NCI-H187 (cell line): ENCODE measurements at regions not wholly inside any gene's neighbourhood (a gene's known extent, or its start where the extent isn't known, plus 50 kb on each side); places are given as distances from the start of the nearest gene placed in this dataset.
"Not testable (repeated sequence)": the region's sequence is repeated elsewhere in the genome, so short reads cannot be mapped to it uniquely, and the experiment has no call there.

ENCODE experiments used
- DNase-seq, 2 experiments: peaks; one replicate each; lab custom pipeline; 2025; lab: John Stamatoyannopoulos, UW

- DNase-seq = no peak
These were observed 895.2 kb upstream of the CITED2 start for GRCh38 chr6:140269591-140270165.

- no peak for DNase-seq
These were observed 890.0 kb upstream of the CITED2 start for GRCh38 chr6:140264431-140264830.

- DNase-seq = not testable (repeated sequence)
These were observed 883.9 kb upstream of the CITED2 start for GRCh38 chr6:140258302-140258701.

- DNase-seq = no peak
These were observed 881.8 kb upstream of the CITED2 start for GRCh38 chr6:140256248-140256647.

DNA sequence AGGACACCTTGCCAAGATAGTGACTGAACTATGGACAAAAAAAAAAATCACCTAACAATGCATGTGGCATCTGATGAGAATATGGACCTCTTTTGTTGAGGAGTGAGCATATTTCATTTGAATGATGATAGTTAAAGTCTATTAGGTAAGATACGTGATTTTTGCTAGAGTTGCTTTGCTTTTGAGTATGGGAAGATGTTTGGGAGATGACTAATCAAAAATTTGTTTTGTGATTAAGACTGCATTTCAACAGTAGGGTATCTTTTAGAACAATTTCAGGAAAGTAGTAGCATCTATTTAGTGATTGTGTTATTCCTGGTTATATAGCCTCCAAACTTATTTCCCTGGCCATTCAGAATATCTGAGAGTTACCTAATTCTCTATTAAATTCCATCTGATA lies 878.6 kb upstream of the CITED2 start:
- DNase-seq = no peak

DNA sequence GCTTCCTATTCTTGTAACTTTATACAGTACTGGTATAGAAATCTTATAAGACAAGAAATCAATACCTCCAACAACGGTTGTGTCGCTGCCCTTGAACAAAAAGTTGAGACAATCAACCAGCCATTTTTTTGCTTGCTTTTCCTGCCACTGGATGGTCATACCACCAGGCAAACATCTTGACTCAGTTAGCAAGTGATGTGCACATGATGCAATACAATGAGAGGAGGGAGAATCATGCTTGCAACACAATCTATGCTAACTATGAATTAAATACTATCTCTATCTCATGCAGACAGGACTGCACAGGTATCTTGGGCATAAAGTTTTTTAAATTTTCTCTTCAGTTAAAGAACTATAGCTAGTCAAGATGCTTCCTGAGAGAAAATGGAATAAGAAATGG lies 877.7 kb upstream of the CITED2 start:
- DNase-seq = no peak

GRCh38 chr6:140245296-140246040 lies 871.0 kb upstream of the CITED2 start:
- no peak for DNase-seq

GRCh38 chr6:140237251-140237650 lies 862.8 kb upstream of the CITED2 start:
- no peak for DNase-seq

- DNase-seq = no peak
These were observed 862.3 kb upstream of the CITED2 start for GRCh38 chr6:140236732-140237131.

DNA sequence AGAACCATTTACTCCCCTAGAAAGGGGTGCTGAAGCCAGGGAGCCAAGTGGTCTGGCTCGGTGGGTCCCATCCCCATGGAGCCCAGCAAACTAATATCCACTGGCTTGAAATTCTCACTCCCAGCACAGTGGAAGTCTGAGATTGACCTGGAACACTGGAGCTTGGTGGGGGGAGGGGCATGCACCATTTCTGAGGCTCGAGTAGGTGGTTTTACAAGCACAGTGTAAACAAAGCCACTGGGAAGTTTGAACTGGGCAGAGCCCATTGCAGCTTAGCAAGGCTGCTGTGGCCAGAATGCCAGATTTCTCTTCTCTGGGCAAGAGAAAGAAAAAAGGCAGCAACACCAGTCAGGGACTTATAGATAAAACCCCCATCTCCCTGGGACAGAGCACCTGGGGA lies 855.8 kb upstream of the CITED2 start:
- DNase-seq = no peak

DNA sequence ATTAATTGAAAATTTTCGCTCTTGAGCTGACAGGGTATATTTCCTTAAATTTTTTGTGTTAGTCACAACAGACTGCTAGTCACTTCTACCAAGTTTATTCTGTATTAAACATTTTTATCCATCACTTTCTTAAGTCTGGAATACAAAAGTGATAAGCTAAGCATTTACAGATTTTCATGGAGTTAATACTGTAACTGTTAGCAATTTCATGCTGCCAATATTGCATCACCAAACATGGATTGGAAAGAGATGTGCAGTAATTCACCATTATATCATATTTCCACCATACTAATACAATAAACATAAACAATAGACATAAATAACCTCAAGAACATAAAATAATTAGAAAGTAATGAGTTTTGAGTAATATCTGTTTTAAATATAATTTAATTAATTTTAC lies 854.0 kb upstream of the CITED2 start:
- no peak for DNase-seq

DNA sequence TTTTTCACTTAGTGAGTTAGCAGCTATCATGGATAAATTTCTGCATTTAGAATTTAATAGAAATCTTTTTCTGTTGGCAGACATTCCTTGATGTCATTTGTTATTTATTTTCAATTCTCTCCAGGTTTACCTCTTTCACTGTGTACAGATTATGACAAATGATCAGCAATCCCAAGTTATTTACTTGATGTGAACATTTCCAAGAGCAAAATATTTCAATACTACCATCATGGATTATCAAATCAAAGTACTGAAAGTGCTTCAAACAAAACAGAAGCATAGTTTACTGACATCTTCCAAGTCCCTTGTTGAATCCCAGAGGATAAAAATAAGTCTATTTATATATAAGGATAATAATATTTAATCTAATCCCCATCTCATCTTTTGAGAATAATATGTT lies 852.2 kb upstream of the CITED2 start:
- no peak for DNase-seq

DNA sequence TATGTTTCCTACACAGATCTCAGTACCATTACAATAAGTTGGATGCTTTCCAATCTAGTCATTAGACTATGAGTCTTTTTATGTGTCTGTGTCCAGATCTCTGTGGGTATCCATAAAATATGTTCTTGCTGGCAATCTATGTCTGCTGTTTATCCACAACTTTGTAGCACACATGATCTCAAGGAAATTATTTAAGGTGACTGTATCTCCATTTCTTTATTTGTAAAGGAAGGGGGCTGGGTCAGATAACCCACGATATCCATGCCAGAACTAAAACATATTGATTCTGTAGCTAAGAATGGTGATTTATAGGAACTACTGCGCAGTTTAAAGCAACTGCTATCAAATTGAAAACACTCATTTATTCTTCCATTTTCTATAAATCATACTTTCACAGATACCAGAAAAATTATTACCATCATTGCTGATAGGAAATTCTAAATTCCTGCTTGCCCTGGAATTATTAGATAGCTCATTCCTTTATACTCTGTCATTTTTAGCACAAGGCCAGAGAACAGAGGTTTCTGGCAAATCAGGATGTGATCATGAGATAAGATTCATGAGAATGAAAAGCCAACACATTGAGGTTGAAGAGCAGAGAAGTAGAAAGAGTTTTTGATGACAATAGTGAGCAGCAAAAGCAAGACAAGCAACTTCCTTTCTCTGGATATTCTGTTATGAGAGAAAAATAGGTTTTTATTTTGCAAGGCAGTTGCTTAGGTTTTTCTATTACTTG lies 851.4 kb upstream of the CITED2 start:
- no peak for DNase-seq

GRCh38 chr6:140217283-140217682 lies 842.8 kb upstream of the CITED2 start:
- DNase-seq = no peak

DNA sequence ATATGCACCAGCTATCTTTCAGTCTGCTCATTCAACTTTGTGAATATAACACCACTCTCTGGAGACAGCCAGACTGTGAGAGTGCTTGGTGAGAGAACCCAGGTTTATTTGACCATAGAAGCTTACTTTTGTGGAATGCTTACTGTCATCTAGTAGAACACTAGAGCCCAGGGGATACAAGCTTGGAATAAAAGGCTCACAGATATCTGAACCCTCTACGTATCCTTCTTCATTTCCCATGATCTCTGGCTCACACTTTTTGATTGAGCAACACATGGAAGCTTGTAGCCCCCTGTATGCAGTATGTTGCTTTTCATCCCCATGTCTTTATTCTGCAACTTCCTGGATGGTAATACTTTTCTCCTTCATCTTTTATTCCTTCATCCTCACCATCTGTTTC lies 835.3 kb upstream of the CITED2 start:
- DNase-seq = no peak

- DNase-seq = no peak
These were observed 833.8 kb upstream of the CITED2 start for GRCh38 chr6:140208286-140208685.

- no peak for DNase-seq
These were observed 831.5 kb upstream of the CITED2 start for GRCh38 chr6:140205795-140206593.

- DNase-seq = no peak
These were observed 829.7 kb upstream of the CITED2 start for GRCh38 chr6:140204154-140204553.

DNA sequence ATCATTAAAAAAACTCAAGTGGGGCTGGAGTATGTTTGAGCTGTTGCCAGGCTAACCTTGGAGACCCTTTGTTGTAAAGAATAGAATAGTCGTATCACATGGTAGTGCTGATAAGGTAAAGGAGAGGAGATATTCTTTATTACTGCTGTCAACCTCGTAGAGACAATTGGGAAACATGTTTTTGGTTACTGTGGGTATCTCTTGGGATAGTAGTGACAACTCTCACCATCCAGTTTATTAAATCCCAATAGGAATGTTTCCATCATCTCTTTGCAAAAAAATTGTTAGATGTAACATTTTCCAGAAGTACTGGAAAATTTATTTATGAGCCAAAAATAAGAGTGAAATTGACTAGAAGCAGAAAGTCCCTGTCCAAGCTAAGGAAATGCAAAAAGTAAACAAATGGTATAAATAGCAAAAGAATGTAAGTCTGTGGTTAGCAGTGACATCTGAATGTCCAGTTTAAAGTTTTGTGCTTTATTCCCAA lies 829.3 kb upstream of the CITED2 start:
- DNase-seq = no peak

DNA sequence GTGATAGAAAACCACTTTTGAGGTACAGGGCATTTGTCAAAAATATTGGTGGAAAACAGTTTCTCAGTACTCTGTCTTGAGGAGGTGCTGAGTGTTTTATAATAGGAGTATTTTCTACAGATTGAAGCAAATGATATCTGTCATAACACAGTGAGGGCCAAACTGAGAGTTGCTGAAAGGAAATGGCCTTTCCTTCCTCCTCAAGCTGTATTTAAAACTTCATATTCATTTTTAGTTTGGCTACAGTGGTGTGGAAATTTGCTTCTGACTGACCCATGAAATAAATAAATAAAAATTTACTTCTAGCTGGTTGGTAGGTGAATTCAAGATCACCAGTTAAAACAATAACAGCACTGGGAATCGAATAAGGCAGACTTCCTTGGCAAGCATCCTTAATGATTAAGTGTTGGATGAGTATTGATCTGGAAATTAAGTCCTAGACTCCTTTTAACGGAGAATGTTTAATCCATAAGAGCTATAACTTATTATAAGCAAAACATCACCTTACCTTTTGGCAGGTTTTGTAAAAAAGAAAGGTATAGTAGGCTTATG lies 828.6 kb upstream of the CITED2 start:
- DNase-seq = no peak

- DNase-seq = no peak
These were observed 827.5 kb upstream of the CITED2 start for GRCh38 chr6:140201787-140202458.
